Renal cortical epithelial cell (primary cell): ENCODE measurements at regions not wholly inside any gene's neighbourhood (a gene's known extent, or its start where the extent isn't known, plus 50 kb on each side); places are given as distances from the start of the nearest gene placed in this dataset.
"Not testable (repeated sequence)": the region's sequence is repeated elsewhere in the genome, so short reads cannot be mapped to it uniquely, and the experiment has no call there.

Source experiments
- DNase-seq: peaks from one replicate; pipeline ENCODE4 v3.0.0-alpha.2; 2011; ENCODE audit warnings: low read depth

DNA sequence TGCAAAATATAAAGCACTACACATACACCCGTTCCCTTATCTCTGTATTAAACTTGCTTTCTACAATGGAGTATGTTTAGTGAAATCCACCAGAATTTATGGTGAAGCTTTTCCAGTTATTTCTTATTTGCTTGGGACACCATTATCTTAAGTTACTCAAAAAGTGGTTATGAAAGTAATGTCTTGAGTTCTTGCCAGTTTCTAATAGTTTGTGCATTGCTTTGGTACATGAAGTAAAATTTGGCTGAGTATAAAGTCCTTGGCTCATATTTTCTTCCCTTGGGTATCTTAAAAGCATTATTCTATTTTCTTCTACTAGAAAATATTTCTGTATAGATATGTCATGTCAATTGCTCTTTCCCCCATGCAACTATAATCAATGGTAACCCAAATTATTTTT is 85.2 kb downstream of the POLR1F start:
- no peak for DNase-seq

DNA sequence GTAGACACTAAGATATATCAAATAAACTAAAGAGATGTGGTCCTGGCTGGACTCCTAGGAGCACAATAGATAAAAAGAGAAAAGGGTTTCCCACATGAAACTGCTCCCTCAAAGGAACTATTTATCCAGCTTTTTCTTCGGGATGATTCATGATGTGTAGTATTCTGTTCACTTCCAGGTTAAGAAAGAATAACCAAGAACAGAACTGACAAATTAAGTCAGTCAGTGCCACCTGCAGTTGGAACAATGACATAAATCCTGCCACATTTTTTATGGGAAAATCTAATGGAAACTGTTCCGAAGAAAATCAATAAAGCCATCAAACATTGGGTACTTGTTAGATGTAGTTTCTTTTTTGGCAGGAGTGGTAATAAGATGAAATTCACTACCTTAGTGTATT is 87.1 kb downstream of the POLR1F start:
- no peak for DNase-seq

DNA sequence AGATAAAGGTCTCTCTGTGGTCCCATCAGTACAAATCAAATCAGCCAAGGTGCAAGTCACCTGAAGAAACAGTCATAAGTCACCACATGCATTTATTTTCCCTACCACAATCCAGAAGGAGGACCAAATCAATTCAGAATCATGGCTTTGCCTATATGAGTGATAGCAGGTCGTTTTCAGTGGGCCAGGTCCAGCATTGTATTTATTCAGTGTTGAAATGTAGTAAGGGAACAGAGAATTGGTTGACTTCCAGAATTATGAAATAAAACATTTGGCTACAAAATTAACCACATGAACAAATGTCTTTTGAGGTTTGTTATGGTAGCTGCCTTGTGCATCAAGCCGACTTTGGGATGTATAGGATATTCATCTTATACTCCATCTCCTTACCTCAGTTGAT is 88.4 kb downstream of the POLR1F start:
- DNase-seq: no peak

DNA sequence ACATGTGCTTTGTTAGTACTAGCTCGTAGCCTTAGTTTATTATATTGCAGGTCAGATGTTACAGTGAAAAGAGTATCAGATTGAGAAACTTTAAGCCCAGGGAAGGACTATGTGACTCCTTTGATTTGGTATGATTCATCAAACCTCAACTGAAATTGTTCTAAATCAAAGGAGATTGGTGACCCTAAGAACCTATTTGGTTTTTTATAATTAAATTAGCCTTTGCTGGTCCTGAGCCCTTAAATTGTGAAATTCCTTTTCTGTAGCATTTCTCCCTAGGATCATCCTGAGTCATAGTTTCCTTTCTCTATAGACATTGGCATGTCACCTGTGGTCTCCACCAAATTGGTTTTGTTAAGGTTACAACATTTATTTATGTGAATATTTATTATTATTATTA is 89.7 kb downstream of the POLR1F start:
- peak; percentile 7 for DNase-seq

DNA sequence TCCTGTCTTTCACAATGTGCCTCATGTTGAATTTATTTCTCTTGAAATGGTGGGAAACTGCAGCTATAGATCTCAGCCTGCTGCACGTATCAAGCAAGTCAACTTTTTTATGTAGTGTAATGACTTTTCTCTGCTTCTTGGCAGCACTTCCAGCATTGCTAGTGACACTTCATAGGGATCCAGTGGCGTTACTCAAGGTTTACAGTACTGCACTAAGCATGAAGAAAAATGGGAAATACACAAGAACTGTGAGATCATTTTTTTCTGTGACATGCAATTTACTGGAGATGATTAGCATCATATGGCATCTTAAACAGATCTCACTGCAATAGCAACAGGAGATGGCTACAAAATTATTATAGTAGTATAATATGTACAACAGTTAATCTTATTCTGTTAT is 90.9 kb downstream of the POLR1F start:
- no peak for DNase-seq

DNA sequence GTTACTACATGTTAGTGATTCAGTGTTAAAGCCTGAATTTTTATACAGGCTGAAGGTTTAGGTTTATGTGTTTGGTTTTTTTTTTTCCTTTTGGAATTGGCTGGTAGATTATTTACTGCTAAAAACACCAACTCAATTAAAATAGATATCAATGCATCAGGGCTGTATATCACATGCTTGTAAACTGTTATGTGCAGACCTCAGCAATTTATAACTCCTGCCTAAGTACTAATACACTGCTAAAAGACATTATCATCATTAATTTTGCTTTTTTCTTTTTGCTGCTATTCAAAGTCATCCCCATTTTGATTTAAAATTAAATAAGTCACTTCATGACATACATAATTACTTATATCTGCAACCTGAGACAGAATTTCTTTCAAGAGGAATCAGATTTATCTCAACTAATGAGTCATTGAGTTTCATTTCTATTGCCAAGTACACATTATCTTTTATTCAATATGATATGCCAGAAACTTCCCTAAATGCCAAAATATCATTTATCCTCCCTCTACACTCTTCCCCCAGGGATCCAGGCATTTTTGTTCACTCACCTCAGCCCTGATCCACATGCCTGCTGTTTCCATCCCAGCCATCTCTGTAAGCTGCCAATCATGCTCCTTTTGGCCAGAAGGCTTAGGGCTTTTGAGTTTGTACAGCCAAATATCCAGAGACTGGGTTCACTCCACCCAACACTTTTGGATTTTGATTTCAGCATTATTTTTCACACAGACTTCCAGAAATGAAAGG is 98.5 kb downstream of the POLR1F start:
- no peak for DNase-seq

DNA sequence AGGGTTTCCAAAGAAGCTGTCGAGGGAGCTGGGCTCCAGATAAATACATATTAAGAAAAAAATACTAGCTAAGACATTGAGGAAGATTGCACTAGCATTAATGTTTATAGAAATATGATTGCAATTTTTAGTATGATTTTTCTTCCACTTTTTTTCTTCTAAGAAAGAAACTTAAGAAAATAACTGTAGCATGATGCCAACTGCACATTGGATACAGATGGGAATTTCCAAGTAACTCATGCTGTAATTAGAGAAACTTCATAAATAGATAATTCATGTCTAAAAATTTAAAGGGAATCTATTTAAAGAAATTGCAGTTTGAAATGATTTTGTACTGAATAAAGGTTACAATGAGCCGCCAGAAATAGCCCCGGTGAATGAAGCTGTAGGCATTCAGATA is 119.4 kb downstream of the POLR1F start:
- no peak for DNase-seq

DNA sequence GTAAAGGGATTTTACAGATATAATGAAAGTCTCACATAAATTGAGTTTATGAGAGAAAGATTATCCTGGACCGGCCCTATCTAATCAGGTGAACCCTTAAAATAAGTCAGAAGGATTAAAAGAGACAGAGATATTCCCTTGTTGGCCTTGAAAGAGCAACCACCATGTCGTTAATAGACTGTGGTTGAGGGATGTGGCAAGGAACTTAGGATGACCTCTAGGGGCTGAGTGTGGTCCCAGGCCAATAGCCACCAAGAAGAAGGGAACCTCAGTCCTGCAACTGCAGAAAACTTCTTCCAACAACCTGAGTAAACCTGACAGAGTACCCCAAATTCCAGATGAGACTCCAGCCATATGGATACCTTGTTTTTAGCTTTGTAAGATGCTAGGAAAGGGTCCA is 121.5 kb downstream of the POLR1F start:
- DNase-seq: no peak

DNA sequence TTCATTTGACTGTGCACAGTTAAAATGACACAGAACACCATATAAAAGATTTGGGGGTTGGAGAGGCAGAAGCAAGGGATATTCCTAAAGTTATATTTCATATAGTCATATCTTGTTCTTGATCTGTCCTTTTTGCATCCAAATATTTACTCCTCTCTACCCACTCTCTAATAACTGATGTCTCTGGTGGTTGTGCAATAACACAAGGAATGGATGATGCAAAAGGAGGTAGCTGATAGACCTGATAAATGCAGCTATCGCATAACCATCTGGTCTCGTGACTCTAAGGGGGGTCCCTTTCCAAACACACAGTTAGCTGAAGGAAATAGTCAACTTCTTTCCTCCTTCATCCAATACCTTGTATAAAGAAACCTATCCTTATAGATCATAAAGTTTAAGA is 123.1 kb downstream of the POLR1F start:
- no peak for DNase-seq

DNA sequence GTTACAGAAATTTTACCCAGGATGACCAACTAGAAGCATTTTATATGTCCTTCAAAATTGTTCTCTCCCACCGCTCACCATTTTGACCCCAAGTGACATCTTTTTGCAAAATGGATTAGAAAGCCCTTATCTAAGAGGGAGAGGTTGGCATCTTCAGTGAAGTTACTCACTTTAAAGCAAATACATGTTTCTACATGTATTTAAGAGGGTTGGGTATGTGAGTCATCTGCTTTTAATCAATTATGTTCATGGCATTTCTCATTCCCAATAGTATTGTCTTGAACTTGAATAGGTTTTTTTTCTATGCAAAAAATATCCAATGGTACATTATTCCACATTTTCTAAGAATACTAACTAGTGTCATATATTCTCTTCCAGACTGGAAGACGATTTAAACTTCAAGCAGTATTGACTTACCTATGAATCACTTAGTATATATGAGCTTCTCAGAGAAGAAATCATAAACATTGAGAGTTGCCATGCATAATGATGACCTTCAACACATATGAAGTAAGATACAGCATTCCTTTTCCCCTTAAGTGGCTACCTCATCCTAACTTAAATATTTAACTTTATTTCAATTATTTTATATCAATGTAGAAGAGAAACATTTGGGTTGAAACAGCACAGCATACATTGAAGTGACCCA is 132.8 kb downstream of the POLR1F start:
- DNase-seq: no peak

DNA sequence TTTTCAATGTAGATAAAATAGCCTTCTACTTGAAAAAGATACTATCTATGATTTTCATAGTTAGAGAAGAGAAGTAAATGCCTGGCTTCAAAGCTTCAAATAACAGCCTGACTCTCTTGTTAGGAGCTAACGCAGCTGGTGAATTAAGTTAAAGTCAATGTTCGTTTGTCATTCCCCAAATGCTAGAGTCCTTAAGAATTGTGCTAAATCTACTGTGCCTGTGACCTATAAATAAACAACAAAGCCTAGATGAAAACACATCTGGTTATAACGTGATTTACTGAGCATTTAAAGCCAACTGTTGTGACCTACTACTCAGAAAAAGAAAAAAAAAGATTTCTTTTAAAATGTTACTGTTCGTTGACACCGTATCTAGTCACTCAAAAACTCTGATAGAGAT is 134.7 kb downstream of the POLR1F start:
- DNase-seq: no peak

DNA sequence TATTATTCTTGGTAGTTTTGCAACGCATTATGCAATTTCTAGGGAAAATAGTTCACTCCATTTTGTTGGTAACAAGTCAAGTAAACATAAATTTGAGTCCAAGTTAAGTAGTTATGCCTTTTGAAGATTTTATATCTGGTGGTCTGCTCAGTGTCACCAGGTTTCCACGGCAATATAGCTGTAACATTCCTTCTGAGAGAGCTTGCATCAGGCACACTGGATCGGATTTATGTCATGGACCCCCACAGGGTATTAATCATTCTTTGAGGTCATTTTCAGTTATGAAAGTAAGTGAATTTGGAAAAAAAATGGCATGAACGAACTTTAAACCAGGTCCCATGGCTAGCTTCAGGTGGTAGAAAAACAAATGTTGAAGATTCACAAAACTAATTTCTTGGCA is 136.3 kb downstream of the POLR1F start:
- no peak for DNase-seq

DNA sequence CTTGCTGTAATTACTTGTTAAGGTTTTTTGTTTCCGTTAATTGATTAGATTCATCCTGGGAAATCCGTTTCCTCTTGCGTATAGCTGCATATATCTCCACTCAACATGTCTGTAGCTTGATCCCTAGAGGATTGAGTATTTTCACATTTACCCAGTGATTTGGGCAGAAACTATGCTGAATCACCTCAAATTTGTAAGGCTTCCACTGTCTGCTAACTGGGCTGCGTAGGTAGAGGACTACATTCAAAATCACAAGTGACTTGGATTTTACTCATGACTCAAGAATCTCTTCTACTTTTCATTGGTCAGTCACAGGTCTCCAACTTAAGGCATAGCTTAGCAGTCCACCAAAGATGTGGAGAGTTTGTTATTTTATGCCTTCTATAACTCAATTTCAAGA is 141.8 kb downstream of the POLR1F start:
- no peak for DNase-seq

DNA sequence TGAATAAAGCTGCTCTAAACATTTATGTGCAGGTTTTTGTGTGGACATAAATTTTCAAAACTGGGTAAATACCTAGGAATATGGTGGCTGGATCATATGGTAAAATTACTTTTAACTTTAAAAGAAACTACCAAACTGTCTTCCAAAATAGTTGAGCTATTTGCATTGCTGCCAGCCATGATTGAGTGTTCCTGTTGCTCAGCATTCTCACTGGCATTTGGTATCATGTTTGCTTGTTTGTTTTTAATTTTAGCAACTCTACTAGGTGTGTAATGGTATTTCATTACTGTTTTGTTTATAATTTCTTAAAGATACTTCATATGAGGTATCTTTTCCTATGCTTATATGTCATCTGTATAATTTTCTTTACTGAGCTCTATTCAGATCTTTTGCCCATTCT is 143.2 kb downstream of the POLR1F start:
- no peak for DNase-seq

DNA sequence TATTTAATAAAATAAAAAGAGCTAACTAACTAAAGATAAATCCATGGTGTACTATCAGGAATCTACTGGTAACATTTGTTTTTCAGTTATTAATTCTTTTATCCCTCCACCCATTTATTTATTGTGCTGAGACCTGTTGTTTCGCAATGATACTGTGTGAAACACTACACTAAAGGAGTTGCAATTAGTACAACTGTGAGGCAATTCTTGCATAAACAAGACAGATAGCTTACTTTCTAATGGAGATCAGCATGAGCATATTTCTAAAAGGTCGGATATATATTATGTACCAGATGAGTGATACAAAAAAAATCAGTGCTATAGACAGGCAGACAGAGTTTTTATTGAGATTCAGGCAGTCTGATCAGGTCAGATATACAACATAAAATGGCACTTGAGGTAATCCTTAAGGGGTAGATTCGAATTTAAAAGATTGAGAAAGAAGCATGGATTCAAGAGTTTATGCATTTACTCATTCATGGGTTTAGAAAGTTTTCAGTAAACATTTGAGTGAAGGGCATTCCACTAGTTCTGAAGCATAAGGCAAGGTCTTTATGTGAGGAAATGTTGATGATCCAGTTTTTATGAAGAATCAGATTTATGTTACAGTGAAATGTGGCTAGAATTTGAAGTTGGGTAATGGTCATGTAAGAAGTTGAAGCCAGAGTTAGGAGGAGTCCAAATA is 147.6 kb downstream of the POLR1F start:
- peak; percentile 54 for DNase-seq

DNA sequence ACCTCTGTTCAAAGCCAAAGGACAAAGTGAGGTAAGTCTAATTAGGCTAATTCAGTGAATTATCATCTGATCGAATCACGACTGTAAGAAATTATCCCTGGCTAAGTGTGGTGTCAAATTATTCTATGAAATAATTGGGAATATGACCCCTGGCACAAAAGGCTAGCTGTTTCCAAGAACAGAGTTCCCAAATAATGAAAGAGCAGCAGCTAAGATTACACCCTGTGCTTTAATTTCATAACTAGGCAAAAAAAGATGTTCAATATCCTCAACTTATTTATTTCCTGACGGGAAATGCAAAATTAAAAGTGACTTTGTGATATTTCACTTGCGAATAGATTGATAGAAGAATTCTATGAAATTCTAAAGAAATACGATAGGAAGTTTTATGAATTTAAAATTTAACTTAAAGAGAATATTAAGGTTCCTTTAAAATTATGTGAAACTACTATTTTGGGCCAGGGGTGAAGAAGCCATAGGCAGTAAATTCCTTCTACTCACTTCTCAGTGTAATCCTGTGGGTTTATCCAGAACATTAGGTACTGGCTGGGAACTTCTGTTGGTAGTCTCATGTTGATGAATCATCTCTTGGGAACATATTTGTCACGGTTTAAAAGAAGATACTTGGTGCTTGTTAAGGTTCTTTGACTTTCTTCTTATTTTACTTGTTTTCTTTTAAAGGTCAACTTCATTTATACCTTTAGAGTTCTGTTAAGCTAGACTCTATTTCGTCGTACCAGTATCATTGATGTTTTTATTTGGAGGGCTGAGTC is 148.5 kb downstream of the POLR1F start:
- DNase-seq: peak; percentile 75

DNA sequence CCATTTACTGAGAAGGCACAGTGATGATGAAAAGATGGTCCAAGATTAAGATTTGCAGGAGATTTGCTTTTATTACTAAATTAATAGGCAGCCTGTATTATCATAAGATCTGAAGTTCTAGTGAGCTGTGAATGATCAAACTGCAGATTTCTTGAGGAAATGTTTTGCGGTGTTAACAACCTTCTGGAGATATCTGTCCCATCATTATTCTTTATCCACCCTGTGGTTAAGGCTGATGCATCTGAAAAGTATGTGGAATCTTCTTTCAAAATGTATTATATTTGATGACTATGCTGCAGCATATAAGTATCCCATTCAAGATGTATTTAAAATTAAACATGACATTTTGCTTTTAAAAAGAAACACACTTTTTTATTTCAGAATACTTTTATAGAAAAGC is 150.3 kb downstream of the POLR1F start:
- DNase-seq: no peak

DNA sequence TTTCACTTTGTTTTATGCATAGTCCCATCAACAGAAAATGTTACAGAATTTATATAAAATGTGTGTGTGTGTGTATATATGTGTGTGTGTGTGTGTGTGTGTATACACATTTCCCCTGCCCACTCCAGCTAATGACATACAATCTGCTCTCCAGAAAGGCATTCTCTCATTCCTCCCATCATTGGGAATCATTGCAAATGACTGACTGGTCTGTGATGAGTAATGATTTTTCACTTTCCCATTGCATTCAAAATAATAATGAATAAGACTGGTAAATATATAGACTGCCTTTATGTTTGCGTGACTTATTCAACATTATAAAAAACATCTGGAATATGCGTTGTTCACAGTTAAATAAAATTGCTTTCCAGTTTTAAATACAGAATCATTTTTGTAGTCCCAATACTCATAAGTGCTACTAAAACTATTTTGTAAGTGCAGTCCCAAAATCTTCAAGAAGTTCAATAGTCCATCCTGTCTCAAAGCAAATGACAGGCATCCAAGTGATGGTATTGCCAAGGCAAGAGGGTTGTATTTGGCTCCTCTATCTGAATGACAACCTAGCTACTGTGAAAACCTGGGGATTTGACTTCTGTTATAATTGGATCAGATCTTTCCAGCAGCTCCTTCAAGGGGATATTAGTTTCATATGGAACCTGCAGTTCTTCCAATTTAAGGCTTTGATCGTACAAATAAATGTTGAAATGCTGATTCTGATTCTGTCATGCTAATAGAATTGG is 150.9 kb downstream of the POLR1F start:
- DNase-seq: no peak

DNA sequence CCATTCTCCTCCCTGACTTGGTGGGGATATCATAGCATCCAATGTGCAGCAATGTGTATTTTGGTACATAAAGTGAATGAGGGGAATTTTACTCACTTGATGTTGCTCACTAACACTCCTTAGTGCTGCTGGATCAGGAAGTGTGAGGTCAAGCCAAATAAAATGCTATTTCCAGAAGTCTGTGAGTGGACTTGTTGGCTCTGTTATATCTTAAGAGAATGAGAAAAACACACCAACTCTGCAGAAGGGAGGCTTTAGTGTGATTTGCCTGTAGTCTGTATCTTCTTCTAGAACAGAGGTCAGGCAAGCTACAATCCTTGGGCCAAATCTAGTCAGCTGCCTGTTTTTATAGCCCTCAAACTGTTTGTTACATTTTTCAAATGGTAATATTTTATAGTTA is 154.3 kb downstream of the POLR1F start:
- no peak for DNase-seq

DNA sequence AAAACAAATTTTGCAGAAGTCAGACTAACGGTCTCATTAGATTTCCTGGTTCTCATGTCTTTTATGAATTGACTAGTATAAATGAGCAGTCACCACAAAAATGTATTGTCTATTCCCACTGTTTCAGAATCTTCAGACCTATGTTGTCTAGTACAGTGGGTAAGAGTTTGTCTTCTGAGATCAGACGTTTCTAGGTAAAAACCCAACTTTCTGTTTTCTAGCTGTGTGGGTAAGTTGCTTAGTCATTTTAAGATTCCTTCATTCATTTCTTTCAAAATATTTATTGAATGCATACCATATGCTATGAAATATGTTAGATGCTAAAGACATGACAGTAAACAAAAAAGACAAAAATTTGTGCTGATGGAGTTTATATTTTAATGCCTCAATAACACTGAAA is 156.3 kb downstream of the POLR1F start:
- no peak for DNase-seq

DNA sequence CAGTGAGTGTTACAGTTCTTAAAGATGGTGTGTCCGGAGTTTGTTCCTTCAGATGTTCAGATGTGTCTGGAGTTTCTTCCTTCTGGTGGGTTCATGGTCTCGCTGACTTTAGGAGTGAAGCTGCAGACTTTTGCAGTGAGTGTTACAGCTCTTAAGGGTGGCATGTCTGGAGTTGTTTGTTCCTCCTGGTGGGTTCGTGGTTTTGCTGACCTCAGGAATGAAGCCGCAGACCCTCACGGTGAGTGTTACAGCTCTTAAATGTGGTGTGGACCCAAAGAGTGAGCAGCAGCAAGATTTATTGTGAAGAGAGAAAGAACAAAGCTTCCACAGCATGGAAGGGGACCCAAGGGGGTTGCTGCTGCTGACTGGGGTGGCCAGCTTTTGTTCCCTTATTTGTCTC is 159.6 kb downstream of the POLR1F start:
- not testable (repeated sequence) for DNase-seq

DNA sequence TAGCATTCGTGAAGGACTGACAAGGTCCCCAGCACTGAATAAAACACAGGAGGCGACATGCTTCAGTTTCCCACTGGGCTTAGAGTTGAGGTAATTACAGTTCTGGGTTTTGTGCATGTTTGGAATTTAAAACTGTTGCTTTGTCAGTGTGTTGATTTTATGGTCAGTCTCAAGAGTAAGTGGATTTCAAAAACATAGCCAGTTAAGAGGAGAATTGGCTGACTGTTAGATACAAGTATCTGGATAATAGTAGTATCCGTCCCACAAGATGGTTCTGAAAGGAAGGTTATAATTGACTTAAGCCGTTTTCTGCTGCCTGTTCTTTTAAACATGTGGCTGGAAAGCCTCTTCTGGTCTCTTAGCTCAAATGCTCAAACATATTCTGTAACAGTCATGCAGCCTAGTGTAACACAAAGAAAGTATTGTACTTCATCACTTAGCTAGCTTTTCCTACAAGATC is 170.9 kb downstream of the POLR1F start:
- DNase-seq: no peak
